NOMO-1 treated with DMSO at 0.1 percent for 48 hours (cell line): ENCODE measurements at regions not wholly inside any gene's neighbourhood (a gene's known extent, or its start where the extent isn't known, plus 50 kb on each side); places are given as distances from the start of the nearest gene placed in this dataset.
"Not testable (repeated sequence)": the region's sequence is repeated elsewhere in the genome, so short reads cannot be mapped to it uniquely, and the experiment has no call there.

Source experiments
- DNase-seq: peaks from one replicate; lab custom pipeline; 2025; ENCODE audit not compliant: unreplicated experiment; lab: John Stamatoyannopoulos, UW

- DNase-seq, result no peak
These were observed 120.5 kb downstream of the PMAIP1 start for GRCh38 chr18:60020107-60020925.

GRCh38 chr18:60019463-60019840, 119.7 kb downstream of the PMAIP1 start:
- no peak for DNase-seq

GRCh38 chr18:60018618-60019462, 119.0 kb downstream of the PMAIP1 start:
- DNase-seq, result no peak

- not testable (repeated sequence) for DNase-seq
These were observed 118.3 kb downstream of the PMAIP1 start for GRCh38 chr18:60018134-60018533.

- DNase-seq, result no peak
These were observed 117.6 kb downstream of the PMAIP1 start for GRCh38 chr18:60017371-60017770.

GRCh38 chr18:60015826-60016225, 116.0 kb downstream of the PMAIP1 start:
- DNase-seq, result not testable (repeated sequence)

- not testable (repeated sequence) for DNase-seq
These were observed 113.4 kb downstream of the PMAIP1 start for GRCh38 chr18:60013148-60013547.

- DNase-seq, result no peak
These were observed 111.2 kb downstream of the PMAIP1 start for GRCh38 chr18:60010984-60011383.

- no peak for DNase-seq
These were observed 110.7 kb downstream of the PMAIP1 start for GRCh38 chr18:60010513-60010912.

- DNase-seq, result no peak
These were observed 107.9 kb downstream of the PMAIP1 start for GRCh38 chr18:60007661-60008060.

GRCh38 chr18:60003610-60004185, 103.9 kb downstream of the PMAIP1 start:
- no peak for DNase-seq

- no peak for DNase-seq
These were observed 96.7 kb downstream of the PMAIP1 start for GRCh38 chr18:59996370-59996966.

GRCh38 chr18:59994357-59994756, 94.6 kb downstream of the PMAIP1 start:
- no peak for DNase-seq

GRCh38 chr18:59993560-59993959, 93.8 kb downstream of the PMAIP1 start:
- DNase-seq, result no peak

GRCh38 chr18:59990121-59990823, 90.5 kb downstream of the PMAIP1 start:
- DNase-seq, result peak; percentile 11

GRCh38 chr18:59988098-59988706, 88.4 kb downstream of the PMAIP1 start:
- peak; percentile 39 for DNase-seq

- DNase-seq, result no peak
These were observed 87.3 kb downstream of the PMAIP1 start for GRCh38 chr18:59987102-59987501.

- DNase-seq, result no peak
These were observed 86.3 kb downstream of the PMAIP1 start for GRCh38 chr18:59986139-59986538.

- DNase-seq, result no peak
These were observed 85.5 kb downstream of the PMAIP1 start for GRCh38 chr18:59985289-59985688.

GRCh38 chr18:59983506-59983905, 83.7 kb downstream of the PMAIP1 start:
- DNase-seq, result no peak
